ENCODE measurements at regions not wholly inside any gene's neighbourhood (a gene's known extent, or its start where the extent isn't known, plus 50 kb on each side); places are given as distances from the start of the nearest gene placed in this dataset.

- TF ChIP-seq JUNB (IDR thresholded peaks at IDR 0.05; ENCODE audit: unreplicated experiment) (no peak), NANOG (IDR thresholded peaks at IDR 0.05; ENCODE audit: borderline replicate concordance) (no peak)
Measured at GRCh38 chr12:107243341-107243740, 150.0 kb upstream of the CRY1 start (continued).

- Histone ChIP-seq H3K4me2 (no peak overlapping the region), H3K27ac (ENCODE audit: low read depth) (no peak overlapping the region), H2AFZ (no peak overlapping the region), H3K36me3 (ENCODE audit: insufficient read depth) (no peaks in the 10 kb centered on the region), H4K20me1 (replicated peaks; ENCODE audit: insufficient read depth) (no peaks in the 10 kb centered on the region), H3K79me2 (replicated peaks; ENCODE audit: insufficient read depth) (no peaks in the 10 kb centered on the region), H3K4me3 (no peak overlapping the region), H3K27me3 (ENCODE audit: insufficient read depth) (no peaks in the 10 kb centered on the region), H3K4me1 (ENCODE audit: insufficient read depth) (no peaks in the 10 kb centered on the region), H3K9me2 (ENCODE audit: insufficient read depth) (peaks cover 28% of the 10 kb centered on the region), H3F3A (replicated peaks; ENCODE audit: low read depth) (no peaks in the 10 kb centered on the region)
- H3K4me3 Mint-ChIP-seq, result no peak overlapping the region
- TF ChIP-seq ZNF462 (CRISPR knock-in tag; IDR thresholded peaks at IDR 0.05) (no peak), ZNF331 (CRISPR knock-in tag; IDR thresholded peaks at IDR 0.05; ENCODE audit: low read depth) (no peak), EZH2 (IDR thresholded peaks at IDR 0.05; ENCODE audit: low read depth, unreplicated experiment) (no peak), CREB1 (CRISPR knock-in tag; IDR thresholded peaks at IDR 0.05; ENCODE audit: low read depth) (no peak)
- no peaks in the 10 kb centered on the region for H3K27me3 Mint-ChIP-seq (ENCODE audit: insufficient read depth, low read depth, poor library complexity)
- ATAC-seq (no peak), DNase-seq (ENCODE audit: low spot score) (no peak)
- peaks cover 10% of the 10 kb centered on the region; the same call in 2 of the 3 replicates for H3K4me1 Mint-ChIP-seq
- H3K36me3 Mint-ChIP-seq (ENCODE audit: low read depth), result no peaks in the 10 kb centered on the region
- H3K9me3 Mint-ChIP-seq, result no peaks in the 10 kb centered on the region
- no peak overlapping the region for H3K27ac Mint-ChIP-seq
Measured at GRCh38 chr12:107244584-107244983, 151.2 kb upstream of the CRY1 start.

Data from GM23338 (cell line).